DOHH2 (cell line): ENCODE measurements at regions not wholly inside any gene's neighbourhood (a gene's known extent, or its start where the extent isn't known, plus 50 kb on each side); places are given as distances from the start of the nearest gene placed in this dataset.

Experiments used
- EZH2phosphoT487 ChIP-seq: fragments of 200-600 bp; sonication (generic); IDR thresholded peaks from 2 replicates; pipeline ENCODE4 v1.6.1; 2017; ENCODE audit warnings: borderline replicate concordance, mild to moderate bottlenecking, antibody characterized with exemption, low read length, moderate library complexity, mixed read lengths
- TF ChIP-seq, protein P1 (sequence below): fragments of 200-600 bp; sonication (generic); IDR thresholded peaks from one replicate; pipeline ENCODE4 v1.5.1; 2014; ENCODE audit warnings: antibody characterized with exemption, mild to moderate bottlenecking, low read depth, low read length; ENCODE audit not compliant: poor library complexity, severe bottlenecking

GRCh38 chr2:103361712-103362111, 599.9 kb downstream of the TMEM182 start:
- TF ChIP-seq, protein P1, sequence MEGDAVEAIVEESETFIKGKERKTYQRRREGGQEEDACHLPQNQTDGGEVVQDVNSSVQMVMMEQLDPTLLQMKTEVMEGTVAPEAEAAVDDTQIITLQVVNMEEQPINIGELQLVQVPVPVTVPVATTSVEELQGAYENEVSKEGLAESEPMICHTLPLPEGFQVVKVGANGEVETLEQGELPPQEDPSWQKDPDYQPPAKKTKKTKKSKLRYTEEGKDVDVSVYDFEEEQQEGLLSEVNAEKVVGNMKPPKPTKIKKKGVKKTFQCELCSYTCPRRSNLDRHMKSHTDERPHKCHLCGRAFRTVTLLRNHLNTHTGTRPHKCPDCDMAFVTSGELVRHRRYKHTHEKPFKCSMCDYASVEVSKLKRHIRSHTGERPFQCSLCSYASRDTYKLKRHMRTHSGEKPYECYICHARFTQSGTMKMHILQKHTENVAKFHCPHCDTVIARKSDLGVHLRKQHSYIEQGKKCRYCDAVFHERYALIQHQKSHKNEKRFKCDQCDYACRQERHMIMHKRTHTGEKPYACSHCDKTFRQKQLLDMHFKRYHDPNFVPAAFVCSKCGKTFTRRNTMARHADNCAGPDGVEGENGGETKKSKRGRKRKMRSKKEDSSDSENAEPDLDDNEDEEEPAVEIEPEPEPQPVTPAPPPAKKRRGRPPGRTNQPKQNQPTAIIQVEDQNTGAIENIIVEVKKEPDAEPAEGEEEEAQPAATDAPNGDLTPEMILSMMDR = no peak
- TF ChIP-seq EZH2phosphoT487 = no peak
